ELF-1 (cell line): ENCODE measurements at regions not wholly inside any gene's neighbourhood (a gene's known extent, or its start where the extent isn't known, plus 50 kb on each side); places are given as distances from the start of the nearest gene placed in this dataset.
"Not testable (repeated sequence)": the region's sequence is repeated elsewhere in the genome, so short reads cannot be mapped to it uniquely, and the experiment has no call there.

Source experiments
- DNase-seq: peaks from one replicate; pipeline ENCODE4 v3.0.0-alpha.2; 2016; ENCODE audit warnings: low read depth, low spot score

DNA sequence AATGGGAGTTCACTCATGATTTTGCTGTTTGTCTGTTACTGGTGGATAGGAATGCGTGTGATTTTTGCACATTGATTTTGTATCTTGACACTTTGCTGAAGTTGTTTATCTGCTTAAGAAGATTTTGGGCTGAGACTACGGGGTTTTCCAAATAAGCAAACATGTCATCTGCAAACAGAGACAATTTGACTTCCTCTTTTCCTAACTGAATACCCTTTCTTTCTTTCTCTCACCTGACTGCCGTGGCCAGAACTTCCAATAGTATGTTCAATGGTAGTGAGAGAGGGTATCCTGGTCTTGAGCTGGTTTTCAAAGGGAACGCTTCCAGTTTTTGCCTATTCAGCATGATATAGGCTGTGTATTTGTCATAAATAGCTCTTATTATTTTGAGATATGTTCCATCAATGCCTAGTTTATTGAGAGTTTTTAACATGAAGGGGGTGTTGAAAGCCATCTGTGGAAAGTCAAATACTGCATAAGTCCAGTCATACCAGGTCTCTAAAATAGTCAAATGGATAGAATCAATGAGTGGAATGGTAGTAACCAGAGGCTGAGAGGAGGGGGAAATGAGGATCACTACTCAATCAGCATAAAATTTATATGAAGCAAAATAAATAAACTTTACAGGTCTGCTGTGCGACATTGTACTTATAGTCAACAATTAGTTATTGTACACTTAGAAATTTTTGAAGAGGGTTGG, 610.4 kb upstream of the ADGRB3 start:
- no peak for DNase-seq

DNA sequence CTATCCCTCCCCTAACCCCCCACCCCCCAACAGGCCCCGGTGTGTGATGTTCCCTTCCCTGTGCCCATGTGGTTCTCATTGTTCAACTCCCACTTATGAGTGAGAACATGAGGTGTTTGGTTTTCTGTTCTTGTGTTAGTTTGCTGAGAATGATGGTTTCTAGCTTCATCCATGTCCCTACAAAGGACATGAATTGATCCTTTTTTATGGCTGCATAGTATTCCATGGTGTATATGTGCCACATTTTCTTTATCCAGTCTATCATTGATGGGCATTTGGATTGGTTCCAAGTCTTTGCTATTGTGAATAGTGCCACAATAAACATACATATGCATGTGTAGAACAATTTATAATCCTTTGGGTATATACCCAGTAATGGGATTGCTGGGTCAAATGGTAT, 612.1 kb upstream of the ADGRB3 start:
- DNase-seq: not testable (repeated sequence)

DNA sequence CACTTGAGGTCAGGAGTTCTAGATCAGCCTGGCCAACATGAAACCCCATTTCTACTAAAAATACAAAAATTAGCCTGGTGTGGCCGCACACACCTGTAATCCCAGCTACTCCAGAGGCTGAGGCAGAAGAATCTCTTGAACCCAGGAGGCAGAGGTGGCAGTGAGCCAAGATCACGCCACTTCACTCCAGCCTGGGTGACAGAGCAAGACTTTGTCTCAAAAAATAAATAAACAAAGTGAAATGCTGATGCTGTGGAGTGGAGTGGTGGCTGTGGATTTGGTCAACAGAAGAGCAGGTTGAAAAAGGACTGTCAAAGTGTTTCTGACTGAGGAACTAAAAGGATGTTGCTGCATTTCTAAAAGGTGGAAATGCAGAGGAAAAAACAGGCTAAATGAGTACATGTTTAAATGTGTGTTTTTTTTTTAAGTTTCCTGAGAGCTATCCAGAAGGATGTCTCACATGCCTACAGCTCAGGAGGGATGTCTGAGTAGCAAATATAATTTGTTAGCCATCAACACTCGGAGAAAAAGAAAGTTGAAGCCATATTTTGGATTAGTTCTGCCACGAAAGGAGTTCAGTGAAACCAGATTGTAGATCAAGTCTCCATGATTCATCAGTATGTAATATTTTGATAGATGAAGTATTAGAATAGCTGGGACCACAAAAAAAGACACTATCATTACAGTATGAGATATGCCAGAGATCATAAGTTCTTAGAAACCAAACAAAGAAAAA, 621.1 kb upstream of the ADGRB3 start:
- DNase-seq: no peak

DNA sequence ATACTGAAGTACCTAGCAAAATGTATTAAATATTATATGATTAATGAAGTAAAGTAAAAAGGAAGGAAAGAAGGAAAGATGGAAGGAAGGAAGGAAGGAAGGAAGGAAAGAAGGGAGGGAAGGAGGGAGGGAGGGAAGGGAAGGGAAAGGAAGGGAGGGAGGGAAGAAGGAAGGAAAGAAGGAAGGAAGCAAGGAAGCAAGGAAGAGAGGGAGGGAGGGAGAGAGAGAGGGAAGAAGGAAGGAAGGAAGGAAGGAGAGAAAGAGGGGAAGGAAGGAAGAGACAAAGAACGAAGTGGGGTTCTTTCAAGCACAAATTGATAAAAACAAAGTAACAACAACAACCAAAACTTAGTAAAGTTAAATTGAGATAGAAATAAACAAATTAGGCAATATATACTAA, 622.3 kb upstream of the ADGRB3 start:
- no peak for DNase-seq

DNA sequence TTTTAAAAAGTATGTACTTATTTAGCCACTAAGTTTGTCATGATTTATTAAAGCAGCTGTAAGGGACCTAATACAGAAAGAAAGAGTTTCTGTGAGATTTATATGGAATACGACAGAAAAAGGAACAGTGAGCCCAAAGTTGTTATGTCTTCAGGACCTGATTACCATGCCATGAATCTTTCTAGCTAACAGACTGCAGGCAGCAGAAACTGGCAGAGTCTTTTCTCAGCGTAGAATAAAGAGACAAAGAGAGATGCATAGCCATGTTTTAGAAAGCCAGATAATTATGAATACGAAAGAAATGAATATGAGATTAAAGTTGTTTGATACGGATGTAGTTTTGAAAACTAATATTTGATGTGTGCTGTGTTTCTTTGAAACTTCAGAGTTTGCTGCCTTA, 624.1 kb upstream of the ADGRB3 start:
- DNase-seq: no peak

DNA sequence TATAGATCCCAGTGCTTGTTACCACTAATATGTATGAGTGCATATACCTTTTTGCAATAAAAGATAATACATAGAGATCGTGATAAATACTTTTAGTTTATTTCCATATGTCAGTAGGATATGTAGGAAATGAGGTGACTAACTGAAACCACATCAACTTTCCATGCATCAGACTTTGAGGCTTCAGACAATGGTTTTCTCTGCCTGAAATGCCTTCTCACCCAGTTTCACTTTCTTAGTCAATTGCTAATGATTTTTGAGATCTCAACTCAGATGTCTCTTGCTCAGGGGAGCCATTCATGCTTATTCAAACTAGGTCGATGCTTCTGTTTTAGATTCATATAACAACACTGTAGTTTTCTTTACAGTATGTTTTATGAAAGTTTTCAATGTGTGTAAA, 626.6 kb upstream of the ADGRB3 start:
- DNase-seq: no peak

DNA sequence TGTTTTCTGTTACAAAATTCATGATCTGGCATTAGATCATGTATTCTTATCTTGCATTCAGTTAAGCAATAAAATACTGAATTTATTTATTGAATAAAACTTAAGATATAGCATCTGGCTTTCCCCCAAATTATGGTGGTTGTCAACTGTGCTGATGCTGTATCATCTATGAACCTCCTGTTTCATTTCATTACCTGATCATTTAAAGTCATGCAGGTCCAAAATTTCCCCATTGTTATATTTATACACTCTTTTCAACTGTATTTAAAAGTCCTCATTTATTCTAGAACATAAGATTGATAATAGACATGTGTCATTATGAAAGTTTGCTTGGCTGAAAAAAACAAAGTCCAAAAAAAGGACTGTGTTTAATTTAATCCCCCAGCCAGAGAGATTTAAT, 627.4 kb upstream of the ADGRB3 start:
- no peak for DNase-seq

DNA sequence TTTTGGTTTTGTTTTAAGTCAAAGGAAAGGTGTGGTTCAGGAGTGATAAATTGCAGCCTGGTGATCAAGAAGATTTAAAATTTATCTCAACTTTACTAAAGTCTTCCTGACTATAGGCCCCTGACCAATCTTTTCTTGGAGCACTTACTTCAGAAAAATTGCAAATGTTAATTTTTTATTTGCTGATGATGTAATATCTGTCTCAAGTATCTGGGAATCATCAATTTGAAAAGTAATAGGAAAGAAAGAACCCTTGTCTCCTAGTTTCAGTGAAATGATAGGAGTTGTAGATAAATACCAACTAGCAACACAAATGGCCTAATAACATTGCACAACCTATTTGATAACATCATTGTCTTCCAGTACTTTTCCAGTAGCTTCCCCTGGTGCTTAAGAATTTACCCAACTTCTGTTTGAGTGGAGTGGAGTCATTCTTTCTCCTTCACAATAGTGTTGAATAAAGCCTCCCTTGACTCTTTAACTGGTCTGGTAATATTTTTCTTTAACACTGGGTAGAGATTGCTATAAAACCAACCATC, 648.3 kb upstream of the ADGRB3 start:
- DNase-seq: no peak

DNA sequence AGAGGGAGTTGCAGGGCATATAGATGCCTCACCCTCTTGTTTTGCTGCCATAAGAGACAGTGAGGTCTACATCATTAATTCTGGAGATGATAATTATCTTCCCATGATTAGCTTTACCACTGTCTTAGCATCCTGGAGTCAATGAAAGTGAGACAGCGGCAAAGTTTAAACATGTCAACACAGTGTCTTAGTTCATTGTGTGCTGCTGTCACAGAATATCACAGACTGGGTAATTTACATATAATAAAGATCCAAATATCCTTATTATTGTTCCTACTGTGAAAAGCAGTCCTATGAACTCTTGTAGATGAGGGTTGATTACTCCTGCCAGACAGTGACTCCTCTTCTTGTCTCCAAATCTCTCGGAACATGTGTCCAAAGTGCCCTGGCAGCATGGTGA, 658.6 kb upstream of the ADGRB3 start:
- DNase-seq: no peak

DNA sequence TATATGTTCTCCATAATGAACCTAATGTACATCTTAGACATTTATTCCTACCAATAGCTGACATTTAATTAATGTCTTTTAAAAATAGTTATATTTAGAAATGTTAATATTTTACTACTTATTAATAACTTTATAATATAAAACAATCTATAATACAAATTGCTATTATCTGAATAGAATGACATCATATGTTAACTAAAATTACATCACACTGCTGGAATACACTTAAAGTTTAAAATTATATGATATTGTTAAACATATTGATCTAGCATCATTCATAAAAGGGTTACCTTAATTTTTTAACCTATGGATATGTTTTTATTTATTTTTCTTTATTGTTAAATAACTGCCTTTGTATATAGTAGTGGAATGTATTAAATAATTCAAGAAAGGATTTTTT, 660.2 kb upstream of the ADGRB3 start:
- no peak for DNase-seq

DNA sequence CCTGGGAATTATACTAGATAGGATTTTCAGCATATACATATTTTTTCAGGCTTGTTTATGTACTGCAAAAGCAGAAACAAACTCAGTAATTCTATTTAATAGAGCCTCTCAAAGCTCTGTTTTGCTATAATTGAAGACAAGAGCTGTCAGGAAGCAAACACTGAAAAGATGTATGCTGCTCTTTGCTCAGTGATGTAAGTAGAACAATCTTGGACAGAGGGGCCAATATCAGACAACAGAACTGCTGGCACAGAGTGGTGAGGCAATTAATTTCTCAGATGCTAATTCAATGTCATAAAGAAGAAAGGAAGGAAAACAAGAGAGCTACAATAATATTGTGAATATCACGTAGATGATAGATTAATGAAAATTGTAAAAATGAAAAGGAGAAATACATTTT, 663.3 kb upstream of the ADGRB3 start:
- DNase-seq: no peak

DNA sequence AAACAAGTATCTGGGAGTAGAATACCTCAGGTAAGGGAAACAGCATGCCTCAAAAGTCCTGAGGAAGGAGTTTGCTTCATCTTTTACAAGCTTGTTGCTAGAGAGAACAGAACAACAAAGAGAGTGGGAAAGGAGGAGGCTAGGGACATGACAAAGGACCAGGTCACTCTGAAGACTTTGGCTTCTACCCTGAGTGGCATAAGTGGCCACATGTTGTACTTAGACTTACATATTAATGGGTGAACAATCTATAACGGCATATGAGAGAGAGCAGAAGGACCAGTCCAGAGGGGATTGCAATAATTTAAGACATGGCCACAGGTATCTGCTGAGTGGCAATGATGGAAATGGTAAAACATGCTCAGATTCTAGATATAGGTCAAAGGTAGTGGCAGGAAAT, 668.3 kb upstream of the ADGRB3 start:
- no peak for DNase-seq

DNA sequence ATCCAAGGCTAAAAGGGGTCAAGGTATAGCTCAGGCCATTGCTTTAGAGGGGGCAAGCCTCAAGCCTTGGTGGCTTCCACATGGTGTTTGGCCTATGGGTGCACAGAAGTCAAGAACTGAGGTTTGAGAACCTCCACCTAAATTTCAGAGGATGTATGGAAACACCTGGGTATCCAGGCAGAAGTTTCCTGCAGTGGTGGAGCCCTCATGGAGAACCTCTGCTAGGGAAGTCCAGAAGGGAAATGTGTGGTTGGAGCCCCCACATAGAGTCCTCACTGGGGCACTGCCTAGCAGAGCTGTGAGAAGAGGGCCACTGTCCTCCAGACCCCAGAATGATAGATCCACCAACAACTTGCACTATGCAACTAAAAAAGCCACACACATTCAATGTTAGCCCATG, 678.7 kb upstream of the ADGRB3 start:
- DNase-seq: no peak

DNA sequence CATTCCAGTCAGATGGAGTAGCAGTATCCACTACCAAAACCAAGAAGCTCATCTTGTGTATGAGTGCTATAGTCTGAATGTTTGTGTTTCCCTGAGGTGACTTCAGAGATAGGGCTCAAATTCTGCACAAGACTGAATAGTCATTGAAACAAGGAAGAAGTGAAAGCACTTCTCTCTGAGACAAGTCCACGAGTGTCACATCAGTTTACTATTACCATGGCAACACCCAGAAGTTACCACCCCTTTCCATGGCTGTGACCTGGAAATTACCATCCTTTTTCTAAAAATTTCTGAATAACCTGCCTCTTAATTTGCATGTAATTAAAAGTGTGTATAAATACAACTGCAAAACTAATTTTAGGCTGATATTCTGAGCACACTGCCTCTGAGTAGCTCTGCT, 682.1 kb upstream of the ADGRB3 start:
- DNase-seq: no peak

DNA sequence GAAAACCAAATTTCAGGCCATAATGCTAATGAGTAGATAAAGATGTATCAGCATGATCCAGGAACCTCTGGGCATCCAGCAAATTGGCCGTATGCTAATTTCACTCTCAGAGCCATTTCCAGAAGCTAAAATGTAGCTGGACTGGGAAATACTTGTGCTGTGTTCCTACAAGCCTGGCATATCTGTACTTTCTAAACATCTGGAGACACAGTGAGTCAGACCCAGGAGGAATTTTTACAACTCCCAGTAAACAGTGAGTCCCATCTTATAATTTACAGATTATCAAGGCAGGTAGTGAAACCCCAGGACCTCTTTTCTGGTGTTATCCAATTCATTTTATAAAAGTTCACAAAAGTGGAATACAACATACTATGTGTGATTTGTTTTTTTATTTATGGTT, 683.0 kb upstream of the ADGRB3 start:
- DNase-seq: no peak

DNA sequence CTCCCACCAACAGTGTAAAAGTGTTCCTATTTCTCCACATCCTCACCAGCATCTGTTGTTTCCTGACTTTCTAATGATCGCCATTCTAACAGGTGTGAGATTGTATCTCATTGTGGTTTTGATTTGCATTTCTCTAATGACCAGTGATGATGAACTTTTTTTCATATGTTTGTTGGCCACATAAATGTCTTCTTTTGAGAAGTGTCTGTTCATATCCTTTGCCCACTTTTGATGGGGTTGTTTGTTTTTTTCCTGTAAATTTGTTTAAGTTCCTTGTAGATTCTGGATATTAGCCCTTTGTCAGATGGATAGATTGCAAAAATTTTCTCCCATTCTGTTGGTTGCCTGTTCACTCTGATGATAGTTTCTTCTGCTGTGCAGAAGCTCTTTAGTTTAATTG, 687.3 kb upstream of the ADGRB3 start:
- not testable (repeated sequence) for DNase-seq

DNA sequence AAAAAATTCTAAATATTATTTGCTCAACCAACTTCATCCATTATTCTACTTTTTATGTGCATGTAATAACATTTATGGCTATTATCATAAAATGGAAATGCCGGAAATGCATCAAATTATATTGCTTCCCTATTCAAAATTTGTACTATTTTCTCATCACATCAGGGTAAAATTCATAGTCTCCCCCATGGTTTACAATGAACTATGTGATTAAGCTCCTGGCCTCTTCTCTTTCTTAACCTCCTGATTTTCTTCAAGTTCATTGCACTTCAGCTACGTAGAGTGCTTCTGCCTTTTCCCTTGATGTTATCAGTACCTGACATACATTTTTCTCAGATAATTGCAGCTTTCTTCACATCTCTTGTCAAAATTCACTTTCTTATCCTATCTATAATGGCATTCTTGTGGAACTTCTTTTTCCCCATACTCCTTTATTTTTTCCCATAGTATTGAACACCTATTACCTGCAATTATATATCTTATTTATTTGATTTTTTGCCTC, 699.1 kb upstream of the ADGRB3 start:
- no peak for DNase-seq

DNA sequence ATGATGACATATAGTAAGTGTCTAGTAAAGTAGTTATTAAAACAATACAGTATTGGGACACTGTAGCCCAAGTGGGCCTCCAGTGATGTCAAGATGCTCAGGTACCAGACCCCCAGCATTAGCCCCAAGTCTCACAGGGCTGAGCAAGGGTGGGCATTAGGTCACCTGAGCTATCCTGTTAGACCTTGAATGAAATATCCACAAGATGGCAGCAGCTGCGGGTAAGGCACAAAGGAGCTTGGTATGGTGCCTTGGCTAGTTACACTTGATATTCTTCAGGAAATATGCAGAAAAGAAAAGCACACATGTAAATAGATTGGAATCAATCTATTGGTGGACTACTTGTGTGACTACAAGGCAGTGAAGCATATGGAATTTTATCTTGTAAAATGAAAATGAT, 701.8 kb upstream of the ADGRB3 start:
- peak; percentile 6 for DNase-seq

DNA sequence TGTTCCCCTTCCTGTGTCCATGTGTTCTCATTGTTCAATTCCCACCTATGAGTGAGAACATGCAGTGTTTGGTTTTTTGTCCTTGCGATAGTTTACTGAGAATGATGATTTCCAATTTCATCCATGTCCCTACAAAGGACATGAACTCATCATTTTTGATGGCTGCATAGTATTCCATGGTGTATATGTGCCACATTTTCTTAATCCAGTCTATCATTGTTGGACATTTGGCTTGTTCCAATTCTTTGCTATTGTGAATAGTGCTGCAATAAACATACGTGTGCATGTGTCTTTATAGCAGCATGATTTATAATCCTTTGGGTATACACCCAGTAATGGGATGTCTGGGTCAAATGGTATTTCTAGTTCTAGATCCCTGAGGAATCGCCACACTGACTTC, 712.5 kb upstream of the ADGRB3 start:
- not testable (repeated sequence) for DNase-seq

DNA sequence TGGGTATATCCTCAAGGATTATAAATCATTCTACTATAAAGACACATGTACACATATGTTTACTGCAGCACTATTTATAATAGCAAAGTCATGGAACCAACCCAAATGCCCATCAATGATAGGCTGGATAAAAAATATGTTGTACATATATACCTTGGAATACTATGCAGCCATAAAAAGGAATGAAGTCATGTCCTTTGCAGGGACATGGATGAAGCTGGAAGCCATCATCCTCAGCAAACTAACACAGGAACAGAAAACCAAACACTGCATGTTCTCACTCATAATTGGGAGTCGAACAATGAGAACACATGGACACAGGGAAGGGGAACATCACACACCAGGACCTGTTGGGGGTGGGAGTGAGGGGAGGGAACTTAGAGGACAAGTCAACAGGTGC, 715.0 kb upstream of the ADGRB3 start:
- not testable (repeated sequence) for DNase-seq

DNA sequence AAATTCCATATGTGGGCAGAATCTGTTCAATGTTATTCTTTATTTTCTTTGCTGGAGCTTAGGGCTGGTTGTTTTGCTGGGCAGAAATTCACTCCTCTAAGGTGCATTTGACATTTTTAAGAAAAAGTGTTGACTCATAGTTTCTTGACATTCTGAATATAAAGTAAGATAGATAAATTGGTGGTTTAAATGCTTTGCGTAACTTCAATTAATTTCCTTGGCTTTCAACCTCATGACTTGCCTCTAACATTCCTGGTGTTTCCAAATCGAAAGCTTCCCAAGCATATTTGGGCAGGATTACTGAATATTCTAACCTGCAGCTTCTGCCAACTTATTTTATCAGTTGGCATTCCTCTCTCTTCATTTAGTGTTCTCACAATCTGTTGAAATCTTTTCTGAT, 718.7 kb upstream of the ADGRB3 start:
- DNase-seq: no peak

DNA sequence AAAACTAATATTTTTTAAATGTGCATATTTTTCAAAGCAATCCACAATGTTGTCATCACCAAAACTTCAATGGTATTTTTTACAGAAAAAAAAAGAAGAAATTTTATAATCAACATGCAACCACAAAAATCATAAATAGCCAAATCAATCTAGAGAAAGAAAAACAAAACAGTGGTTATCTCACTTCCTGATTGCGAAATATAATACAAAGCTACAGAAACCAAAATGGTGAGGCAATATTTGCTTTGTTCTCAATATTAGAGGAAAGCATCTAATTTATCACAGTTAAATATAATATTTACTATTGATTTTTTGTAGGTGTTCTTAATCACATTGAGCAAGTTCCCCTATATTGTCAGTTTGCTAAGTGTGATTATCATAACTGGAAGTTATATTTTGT, 720.7 kb upstream of the ADGRB3 start:
- DNase-seq: no peak

DNA sequence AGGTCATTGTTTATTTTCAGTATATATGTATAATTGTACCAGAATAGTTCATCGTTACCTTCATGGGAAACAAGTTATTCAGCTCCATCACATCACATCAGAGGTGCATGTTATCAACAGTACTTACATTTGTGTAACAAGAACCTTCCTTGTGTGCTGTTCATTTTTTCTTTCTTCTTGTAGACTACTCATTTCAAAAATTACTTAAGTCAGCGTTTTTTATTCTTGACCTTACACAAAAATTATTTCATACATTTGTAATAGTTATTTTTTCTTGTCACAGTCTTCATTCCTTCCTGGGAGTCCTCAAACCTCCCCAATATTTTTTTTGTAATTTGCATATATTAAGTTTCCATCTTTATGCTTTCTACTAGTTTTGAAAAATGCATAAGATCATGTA, 725.7 kb upstream of the ADGRB3 start:
- DNase-seq: no peak
